ENCODE measurements at regions not wholly inside any gene's neighbourhood (a gene's known extent, or its start where the extent isn't known, plus 50 kb on each side); places are given as distances from the start of the nearest gene placed in this dataset.

GRCh38 chr10:28925121-28925663, 247.9 kb downstream of the BAMBI start:
- TF ChIP-seq CTCF (IDR thresholded peaks at IDR 0.05; ENCODE audit: low read length) (no peak), EZH2phosphoT487 (IDR thresholded peaks at IDR 0.05; ENCODE audit: low read length) (no peak), EZH2 (optimal IDR thresholded peaks at IDR 0.05; ENCODE audit: low read depth, low read length) (no peak)
